GM12865 (cell line): ENCODE measurements at regions not wholly inside any gene's neighbourhood (a gene's known extent, or its start where the extent isn't known, plus 50 kb on each side); places are given as distances from the start of the nearest gene placed in this dataset.

ENCODE experiments used
- DNase-seq: peaks from one replicate; pipeline ENCODE4 v3.0.0; 2010; ENCODE audit warnings: low read depth
- H3K4me3 ChIP-seq: 2 replicates; pipeline ENCODE4 v1.5.1; 2011; ENCODE audit warnings: mild to moderate bottlenecking, low read depth, low read length, control low read depth
- CTCF ChIP-seq: IDR thresholded peaks from 2 replicates; pipeline ENCODE4 v1.5.1; 2011; ENCODE audit warnings: low read length, control low read depth, low read depth, inconsistent platforms; ENCODE audit not compliant: insufficient read depth; ENCODE audit errors: missing control alignments

DNA sequence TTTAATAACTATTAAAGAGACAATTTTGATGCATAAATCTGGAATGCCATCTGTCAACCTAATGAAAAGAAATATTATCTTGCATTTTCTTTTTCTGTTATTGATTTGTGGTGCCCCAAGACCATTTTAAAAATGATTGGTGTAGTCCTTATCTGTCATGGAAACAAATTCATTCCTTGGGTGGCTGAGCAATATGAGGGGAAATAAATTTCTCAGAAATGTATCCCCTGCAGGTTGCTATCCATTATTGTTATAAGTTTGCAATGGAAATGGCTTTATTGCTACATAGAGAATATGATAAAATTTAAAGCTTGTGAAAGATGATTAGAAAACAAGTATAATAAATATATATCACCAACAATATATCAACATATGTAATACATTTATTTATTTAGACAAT lies 607.0 kb downstream of the DNAJB9 start:
- no peak for DNase-seq
- no peak overlapping the region for H3K4me3 ChIP-seq
- TF ChIP-seq CTCF: no peak

GRCh38 chr7:109178342-109178741 lies 608.7 kb downstream of the DNAJB9 start:
- no peak for DNase-seq
- no peak overlapping the region for H3K4me3 ChIP-seq
- no peak for TF ChIP-seq CTCF

DNA sequence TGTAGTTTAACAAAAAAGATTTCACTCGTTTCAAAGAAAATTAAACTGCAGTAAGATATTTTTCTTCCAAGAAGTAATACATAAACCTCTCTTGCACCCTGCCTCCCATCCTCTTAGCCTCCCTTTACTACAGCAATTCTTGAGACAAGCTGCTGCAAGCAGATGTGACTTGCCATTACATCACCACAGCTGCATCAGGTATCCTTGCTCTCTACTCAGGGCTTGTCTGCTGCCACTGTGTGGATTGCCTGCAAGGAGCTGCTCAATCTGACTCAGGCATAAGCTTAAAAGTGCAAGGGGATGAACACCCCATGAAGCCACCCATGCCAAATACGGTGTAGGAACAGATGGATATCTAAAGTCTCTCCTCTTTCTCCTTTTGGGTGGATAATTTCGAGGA lies 609.9 kb downstream of the DNAJB9 start:
- TF ChIP-seq CTCF: no peak
- no peak for DNase-seq
- H3K4me3 ChIP-seq: no peak overlapping the region

GRCh38 chr7:109190766-109191398 lies 621.2 kb downstream of the DNAJB9 start:
- TF ChIP-seq CTCF: no peak
- DNase-seq: no peak

GRCh38 chr7:109206196-109206595 lies 636.5 kb downstream of the DNAJB9 start:
- no peak overlapping the region for H3K4me3 ChIP-seq
- DNase-seq: no peak
- peak; percentile 10 for TF ChIP-seq CTCF

More at GRCh38 chr7:109190766-109191398, 621.2 kb downstream of the DNAJB9 start:
- H3K4me3 ChIP-seq: no peak overlapping the region

GRCh38 chr7:109213081-109213480 lies 643.4 kb downstream of the DNAJB9 start:
- no peak for TF ChIP-seq CTCF
- no peak for DNase-seq

DNA sequence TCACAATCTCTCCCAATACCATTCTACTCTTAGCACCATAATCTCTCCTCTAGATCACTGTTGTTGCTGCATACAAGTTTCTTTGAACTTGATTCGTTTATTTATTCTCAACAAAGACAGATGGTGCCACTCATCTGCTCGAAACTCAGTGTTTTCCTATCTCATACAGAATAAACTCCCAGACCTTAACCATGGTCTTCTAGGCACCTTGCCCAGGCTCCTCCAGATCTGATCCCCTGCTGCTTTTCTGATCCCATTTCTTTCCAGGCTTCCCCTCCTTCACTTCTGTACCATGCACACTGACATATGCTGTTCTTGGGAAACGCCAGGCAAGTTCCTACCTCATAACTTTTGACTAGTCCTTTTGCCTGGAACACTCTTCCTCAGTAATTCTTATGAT lies 645.7 kb downstream of the DNAJB9 start:
- H3K4me3 ChIP-seq: no peak overlapping the region
- no peak for DNase-seq
- no peak for TF ChIP-seq CTCF

More at GRCh38 chr7:109213081-109213480, 643.4 kb downstream of the DNAJB9 start:
- H3K4me3 ChIP-seq: no peak overlapping the region
